ENCODE measurements at regions not wholly inside any gene's neighbourhood (a gene's known extent, or its start where the extent isn't known, plus 50 kb on each side); places are given as distances from the start of the nearest gene placed in this dataset.
A peak's percentile ranks its signal among the peaks of the same experiment; 100 is the strongest.

DNA sequence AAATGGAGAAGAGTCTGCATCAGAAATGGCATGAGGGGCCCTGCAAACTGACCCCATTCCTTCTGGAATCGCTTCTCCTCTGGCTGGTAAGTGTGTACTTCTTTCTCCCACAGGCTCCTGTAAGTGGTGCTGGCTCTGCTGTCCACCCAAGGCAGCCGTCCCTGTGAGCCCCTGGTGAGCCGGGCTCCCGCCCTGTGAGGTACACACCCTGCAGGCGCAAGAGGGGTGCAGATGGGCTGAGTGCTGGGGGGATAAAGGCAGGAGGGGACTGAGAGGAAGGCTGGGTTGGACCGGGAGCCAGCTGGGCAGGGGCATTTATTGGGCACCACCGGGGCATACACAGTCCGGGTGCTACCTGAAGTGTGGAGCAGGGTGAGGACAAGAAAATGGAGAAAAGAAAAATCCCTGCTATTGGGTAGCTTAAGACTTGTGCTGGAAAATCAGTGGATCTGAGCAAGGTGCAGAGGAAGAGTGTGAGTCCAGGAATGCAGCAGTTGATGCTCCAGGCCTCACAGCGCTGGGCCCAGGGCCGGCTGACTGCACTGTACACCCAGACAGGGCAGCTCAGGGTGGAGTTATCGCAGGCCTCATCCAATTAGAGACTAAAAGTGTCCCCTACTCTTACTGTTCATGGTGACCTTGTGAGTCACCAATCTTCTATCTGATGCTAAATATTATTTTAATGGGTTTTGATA, 455.1 kb upstream of the B3GAT1 start:
- no peak for DNase-seq (ENCODE audit: low spot score)

DNA sequence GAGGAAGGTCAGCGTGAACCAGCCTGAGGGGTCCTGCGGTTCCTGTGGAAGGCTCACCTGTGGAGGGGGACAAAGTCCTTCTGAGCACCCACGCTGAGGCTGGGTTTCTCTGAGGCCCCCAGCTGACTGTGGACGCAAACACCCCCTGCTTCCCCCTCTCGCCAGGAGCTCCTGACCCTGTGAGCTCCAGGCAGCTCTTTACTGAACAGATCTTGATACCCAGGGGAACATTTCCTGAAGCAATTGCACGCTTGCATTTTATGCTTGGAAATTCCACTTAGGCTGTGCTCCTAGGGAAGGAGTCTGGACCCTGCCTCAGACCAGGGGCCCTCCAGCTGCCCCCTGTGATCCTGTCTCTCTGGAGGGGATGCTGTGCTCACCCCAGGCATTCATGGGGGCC, 454.2 kb upstream of the B3GAT1 start:
- DNase-seq (ENCODE audit: low spot score), result no peak

DNA sequence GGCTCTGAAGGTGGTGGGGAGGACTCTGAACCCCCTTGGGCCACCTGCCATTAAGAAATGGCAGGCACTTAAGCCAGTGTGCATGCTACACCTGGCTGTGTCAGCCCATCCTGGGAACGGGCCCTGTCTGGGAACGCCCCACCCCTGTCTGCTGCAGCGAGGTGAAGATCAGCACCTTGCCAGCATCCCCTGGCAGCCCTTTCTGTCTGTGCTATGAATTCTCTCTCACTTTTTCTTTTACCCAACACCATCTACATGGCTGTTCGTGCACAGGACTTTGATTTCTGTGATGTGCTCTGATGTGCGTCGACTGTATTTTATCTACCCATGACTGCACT, 452.9 kb upstream of the B3GAT1 start:
- DNase-seq (ENCODE audit: low spot score), result no peak

DNA sequence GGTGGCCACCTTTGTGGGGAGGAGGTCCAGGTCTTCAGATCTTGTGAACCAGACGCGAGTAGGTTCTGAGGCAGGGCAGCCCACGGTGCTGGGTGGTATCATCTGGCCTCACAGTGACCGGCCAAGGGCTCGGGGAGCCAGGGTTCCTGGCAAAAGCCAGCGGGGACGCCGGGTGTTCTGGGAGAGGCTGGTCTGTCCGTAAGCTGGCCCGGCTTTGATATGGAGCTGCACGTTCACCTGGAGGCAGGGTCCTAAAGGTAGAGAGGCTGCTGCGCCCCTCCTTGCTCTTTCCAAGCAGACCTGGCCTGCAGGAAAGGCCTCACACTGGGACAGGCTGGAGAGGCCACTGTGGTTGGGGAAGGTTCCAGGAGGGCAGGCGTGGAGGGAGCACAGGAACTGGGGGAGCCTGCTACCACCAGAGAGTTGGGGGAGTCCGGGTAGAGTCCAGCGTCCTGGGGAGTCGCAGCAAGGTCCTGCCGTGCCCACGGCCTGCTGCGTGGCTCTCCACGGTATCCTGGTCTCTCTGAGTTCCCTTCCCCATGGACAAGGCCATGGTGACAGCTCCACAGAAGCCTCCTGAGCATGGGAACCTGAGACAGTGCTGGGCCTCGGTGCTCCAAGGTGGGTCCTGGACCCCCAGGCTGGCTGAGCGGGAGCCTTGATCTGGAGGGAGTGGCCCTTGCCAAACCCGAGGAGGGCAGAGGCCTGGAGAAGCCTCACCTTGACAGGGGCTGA, 452.4 kb upstream of the B3GAT1 start:
- no peak for DNase-seq (ENCODE audit: low spot score)

DNA sequence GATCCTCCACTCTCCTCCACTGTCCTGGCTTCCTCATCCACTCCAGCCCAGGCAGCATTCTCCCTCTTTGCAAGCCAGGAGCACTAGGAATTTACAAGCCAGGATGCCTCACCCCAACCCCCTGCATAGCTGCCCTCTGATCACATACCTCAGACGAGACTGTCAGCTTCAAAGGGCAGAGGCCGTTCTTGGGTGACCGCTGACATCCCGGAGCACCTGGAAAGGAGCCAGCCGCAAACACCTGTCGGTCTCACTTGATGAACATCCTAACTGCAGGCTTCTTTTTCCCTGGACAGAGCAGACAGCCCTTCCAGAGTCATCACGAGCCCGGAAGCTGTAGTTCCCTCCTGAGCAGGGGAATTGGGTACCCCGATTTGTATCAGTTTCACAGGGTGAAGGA, 451.3 kb upstream of the B3GAT1 start:
- DNase-seq (ENCODE audit: low spot score), result no peak

DNA sequence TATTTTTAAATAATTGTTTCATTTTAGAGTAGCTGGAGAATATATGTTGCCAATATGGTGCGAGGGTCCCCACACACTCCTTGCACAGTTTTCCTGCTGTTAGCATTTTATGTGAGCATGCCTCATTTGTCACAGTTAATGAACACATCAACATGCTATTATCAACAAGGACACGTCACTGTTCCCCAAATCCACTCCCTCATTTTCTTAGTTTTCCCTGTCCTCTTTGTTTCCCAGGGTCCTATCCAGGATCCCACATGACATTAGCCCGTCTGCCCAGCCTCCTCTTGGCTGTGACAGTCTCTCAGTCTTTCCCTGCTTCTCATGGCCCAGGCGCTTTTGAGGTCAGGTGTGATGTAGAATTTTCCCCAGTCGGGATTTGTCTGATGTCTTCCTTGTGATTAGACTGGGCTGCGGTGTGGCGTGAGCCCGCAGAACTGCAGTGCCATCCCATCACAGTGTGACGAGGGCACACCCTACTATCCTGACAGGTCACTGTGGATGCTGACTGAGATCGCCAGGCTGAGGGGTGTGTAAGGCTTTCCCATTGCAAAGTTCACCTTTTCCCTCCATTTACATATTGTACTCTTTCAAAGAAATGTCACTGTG, 450.6 kb upstream of the B3GAT1 start:
- DNase-seq (ENCODE audit: low spot score), result no peak

DNA sequence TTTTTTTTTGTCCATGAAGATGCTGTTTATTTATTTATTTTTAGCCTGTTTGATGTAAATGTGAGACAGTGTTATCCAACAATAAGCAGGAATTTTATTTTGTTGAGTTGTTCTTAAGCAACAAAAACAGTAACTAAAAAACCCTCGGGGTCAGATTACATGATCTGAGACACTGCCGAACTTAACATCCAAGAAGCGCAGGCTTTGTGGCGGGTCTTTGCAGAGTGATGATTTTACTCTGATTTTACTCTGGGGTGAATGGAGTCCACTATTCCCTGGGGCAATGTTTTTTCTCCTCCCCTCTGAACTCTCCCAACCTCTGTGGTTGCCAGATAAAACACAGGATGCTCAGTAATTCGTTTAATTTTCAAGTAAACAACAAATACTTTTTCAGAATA, 450.1 kb upstream of the B3GAT1 start:
- DNase-seq (ENCODE audit: low spot score), result no peak

DNA sequence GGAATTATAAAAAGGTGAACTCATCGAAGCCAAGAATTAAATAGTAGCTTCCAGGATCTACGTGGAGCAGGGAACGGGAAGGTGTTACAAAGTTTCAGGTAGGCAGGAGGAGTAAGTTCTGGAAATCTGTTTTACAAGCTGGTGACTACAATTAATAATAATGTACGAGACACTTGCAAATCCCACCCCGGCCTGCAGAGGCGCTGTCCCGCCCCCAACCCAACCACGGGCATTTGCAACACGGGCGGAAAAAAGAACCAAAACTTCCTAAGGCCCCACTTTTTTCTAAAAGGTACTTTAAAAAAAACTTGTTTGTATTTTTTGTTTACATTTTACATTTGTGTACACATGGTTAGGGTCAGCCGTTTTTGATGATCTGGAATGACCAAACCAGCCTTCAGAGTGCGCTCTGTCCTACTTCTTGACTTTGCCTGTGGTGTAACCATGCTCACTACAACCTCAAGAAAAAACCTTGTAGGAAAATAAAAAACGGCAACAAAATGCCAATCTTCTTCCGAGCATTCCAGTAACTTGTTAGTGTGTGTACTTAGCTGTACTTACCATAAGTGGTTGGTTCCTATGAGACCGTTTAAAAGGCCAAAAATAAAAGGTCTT, 449.6 kb upstream of the B3GAT1 start:
- DNase-seq (ENCODE audit: low spot score), result no peak

DNA sequence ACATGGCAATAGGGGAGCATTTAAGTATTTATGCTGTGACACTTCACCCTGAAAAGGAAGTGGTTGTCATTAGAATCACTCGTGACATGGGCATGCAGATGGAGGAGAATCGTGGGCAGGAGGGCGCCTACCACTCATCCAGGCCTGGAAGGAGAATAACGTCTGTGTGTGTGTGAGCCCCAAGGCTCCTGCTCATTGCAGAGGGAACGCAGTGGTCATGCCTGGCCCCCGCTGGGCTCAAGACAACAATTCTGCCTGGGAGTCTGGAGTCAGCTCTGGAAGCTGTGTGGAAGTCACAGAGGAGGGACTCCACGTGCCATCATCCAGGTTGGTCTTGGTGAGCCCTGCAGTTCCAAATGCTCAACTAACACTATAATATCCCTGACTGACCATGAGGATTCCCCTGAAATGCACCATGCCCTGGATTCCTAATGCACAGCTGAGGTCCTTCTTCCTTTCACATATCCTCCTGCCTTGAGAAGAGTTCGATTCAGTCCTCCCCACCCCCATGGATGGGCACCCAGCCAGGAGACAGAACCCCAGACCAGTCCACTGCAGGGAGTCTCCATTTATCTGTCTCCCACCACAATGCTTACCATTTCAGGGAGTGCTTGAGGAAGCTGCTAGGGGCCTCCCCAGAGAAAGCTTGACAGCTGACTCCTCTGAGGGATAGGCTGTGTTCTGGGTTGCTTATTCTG, 446.9 kb upstream of the B3GAT1 start:
- DNase-seq (ENCODE audit: low spot score), result no peak

DNA sequence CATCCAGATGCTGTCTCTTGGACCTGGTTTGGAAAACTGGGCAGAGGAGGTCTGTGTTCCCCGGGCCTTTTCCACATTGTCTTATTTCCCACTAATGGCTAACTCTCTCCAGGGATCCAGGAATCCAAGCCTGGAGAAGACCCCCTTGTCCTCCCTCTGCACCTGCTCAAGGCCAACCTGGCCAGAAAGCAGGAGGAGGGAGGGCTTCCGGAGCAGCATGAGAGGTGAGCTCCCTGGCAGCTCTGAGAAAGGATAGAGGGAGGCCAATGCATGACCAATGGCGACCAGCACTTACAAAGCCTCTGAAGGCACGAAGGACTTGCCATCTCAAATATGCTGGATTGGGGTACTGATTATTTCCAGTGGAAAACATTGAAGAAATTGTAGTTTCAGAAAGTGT, 445.0 kb upstream of the B3GAT1 start:
- DNase-seq (ENCODE audit: low spot score), result no peak

DNA sequence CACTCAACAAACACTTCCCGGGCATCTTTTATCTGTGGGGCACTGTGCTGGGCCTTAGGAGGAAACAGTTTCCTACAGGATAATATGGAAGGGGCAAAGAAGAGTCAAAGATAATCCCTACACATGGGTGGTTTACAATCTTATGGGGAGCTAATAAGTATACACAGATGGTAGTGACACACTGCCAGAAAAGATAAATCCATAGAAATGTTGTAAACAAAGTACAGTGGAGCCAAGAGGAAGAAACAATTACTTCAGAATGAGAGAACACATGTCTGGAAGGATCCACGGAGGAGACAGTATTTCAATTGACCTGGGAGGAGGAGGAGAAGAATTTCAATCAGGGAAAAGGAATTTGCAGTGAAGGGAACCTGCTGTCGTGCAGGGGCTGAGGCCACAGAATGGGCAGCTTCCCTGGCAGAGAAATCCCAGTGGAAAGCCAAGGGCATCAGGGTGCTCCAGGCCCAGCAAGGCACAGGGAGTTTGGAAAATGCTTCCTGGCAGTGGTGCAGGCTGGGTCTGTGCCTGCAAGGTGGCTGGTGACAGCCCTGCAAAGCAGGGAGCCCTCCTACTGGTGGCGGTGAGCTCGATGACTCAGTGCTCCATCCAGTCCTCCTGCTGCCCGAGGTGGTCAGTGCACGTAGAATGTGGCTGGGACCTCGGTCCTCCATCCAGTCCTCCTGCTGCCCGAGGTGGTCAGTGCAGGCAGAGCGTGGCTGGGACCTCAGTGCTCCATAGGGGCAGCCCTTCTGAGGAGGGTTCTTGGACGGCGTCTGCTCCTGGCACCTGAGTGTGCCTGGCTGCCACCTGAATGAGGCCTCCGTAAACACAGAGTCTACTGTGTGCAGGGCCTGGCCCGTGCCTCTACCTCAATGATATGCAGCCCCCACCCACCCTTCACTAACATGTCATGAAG, 444.3 kb upstream of the B3GAT1 start:
- no peak for DNase-seq (ENCODE audit: low spot score)

DNA sequence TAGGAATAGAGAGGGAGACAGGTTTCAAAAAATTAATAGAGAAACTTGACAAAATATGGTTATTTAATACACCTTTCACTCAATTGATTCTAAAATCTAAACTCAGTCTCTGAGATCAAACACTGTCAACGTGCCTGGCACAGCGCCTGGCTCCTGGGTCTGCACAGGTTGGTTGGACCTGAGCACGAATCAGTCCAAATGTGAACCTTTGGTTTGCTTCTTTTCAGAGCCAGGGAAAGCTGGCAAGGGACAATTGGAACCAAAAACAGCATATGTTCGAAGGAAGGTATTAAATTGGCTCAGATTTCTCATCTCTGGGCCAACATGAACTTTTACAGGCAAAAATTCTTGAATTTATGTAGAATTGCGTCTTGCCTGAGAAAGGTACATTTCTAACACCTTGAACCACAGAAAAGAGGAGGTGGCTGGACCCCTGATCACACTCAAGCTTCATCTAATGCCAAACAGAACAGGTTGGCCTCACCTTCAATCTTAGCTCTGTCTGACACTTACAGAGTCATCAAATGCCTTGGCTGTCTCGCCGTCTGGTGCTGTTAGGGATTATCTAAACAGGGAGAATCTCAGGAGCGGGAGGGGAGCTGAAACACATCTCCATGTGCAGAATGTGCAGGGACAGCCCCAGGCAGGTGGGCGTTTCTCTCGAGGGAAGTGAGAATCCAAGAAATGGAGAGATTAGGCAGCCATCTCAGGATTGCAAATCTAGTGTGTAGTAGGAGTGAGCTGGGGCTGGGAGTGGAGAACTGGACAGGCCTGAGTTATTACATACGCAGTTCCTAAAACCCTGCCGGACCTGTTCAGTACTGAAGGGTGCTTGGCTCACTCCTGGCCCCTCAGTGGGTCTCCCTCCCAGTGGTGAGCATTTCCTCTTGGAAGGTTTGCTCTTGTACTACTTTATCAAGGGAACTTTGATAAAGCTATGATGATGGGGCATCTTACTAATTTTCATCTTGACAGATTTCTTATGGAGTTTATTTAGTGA, 442.2 kb upstream of the B3GAT1 start:
- no peak for DNase-seq (ENCODE audit: low spot score)

DNA sequence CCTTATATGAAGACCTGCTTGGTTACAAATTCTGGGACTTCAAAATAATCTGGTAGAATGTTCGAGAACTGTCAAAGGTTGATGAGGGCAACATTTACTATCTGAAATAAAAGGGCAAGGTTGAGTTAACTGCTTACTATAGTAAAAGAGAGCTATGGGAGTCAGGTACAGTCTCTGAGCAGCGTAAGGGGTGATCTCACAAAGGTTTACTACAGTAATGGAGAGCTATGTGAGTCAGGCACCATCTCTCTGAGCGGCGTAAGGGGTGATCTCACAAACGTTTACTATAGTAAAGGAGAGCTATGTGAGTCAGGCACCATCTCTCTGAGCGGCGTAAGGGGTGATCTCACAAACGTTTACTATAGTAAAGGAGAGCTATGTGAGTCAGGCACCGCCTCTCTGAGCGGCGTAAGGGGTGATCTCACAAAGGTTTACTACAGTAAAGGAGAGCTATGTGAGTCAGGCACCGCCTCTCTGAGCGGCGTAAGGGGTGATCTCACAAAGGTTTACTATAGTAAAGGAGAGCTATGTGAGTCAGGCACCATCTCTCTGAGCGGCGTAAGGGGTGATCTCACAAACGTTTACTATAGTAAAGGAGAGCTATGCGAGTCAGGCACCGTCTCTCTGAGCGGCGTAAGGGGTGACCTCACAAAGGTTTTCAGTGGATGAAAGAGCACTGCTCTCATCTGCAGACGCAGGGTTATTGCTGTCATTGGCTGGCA, 439.6 kb upstream of the B3GAT1 start:
- peak; percentile 92 for DNase-seq (ENCODE audit: low spot score)

DNA sequence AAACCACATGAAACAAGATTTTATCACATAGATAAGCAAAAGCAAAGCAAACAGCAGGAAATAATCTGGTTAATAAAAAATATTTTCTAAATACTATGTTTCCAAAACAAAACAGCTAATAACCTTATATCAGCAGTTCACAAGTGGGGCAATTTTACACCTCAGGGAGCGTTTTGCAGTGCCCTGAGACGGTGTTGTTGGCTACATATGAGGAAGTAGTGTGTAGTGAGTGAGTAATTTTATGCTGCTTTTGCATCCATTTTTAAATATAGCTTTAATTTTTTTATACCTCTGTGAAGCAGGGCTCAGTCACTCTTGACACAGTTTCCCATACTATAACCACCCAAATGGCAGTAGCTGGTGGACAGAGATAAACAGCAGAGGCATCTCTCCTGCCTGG, 438.5 kb upstream of the B3GAT1 start:
- DNase-seq (ENCODE audit: low spot score), result no peak

DNA sequence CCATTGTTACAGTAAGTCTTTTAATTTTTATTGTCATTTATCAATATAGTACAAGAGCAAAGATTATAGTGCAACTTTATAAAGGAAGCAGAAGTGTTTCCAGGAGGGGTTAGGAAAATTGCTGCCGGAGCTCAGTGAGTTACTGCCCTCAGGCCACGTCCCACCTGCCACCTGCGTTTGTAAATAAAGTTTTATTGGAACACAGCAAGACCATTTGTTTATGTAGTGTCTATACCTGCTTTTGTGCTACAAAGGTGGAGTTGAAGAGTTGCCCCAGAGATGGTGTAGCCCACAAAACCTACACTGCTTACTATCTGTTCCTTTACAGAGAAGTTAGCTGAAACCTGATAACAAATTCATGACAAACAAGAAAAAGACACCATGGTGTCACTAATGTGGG, 437.8 kb upstream of the B3GAT1 start:
- no peak for DNase-seq (ENCODE audit: low spot score)

DNA sequence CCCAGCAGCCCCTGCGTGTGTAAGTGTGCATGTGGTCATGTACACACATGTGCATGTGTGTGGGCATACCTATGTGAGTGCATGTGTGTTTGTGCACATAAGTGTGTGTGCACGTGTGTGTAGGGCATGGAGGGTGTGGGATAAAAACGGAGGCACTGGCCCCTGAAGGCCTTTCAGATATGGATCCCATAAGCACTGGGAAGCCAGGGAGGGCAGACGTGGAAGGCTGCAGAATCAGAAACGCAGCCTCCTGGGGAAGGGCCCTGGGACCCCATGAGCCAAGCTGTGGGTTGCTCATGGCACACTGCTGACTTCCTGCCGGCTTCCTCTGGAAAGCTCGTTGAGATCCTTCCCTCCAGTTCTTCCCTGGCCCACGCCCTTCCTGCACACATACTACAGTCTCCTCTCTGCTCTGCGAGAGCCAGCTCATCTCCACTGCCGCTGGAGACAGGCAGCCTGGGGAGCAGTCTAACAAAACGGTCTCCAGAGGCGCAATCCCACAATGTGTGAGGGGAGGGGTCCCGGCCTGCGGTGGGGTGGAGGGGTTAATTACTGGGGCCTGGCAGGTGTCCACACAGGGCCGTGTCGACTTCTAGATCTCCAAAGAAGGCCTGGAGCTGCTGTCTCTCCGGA, 435.2 kb upstream of the B3GAT1 start:
- DNase-seq (ENCODE audit: low spot score), result no peak

DNA sequence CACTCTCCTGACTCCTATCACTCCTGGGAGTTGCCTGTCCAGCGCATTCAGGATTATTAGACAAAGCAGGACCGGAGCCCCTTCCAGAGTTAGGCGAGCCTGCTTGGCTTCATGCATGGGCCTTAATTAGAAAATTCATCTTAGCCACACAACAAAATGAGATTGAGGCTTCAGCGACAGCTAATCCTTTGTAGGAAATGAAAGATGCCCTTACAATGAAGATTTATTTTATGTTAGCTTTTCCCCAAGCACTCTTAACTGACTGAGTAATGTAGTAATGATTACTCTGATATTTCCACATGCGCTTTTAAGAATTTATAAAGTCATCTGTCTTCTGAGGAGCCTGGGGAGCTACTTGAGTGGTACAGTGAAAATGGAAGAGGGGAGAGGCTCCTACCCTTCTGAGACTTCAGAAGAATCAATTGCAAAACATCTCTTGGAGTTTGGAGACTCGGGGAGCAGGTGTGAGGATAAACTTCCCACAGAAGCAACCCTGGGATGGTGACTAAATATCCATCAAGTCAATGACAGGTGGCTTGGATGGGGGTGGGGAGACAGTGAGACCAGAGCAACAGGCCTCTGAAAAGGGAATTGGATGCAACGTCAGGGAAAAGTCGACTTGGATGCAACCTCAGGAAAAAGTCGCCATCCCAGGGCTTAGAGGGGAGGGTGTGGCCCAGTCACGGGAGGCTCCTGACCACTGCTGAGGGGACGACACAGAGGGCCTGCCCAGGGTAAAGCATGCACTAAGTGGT, 434.5 kb upstream of the B3GAT1 start:
- no peak for DNase-seq (ENCODE audit: low spot score)

Measured in RKO (cell line).